Smooth muscle cell (in vitro differentiated cells): ENCODE measurements at regions not wholly inside any gene's neighbourhood (a gene's known extent, or its start where the extent isn't known, plus 50 kb on each side); places are given as distances from the start of the nearest gene placed in this dataset.
A peak's percentile ranks its signal among the peaks of the same experiment; 100 is the strongest.

Experiments
- DNase-seq: peaks from one replicate; lab custom pipeline; 2025; ENCODE audit not compliant: unreplicated experiment; lab: John Stamatoyannopoulos, UW
- H2AFZ ChIP-seq: fragments of 200-600 bp; sonication (generic); 2 replicates; pipeline ENCODE4 v1.6.0; 2016; ENCODE audit warnings: antibody characterized with exemption, low read depth, mild to moderate bottlenecking
- H3F3A ChIP-seq: fragments of 200-600 bp; sonication (generic); 2 replicates; pipeline ENCODE4 v1.6.0; 2017; ENCODE audit warnings: antibody characterized with exemption, low read depth
- H3K27ac ChIP-seq: fragments of 200-600 bp; sonication (generic); 2 replicates; pipeline ENCODE4 v1.5.1; 2016; ENCODE audit warnings: low read depth, mild to moderate bottlenecking
- H3K27me3 ChIP-seq: fragments of 200-600 bp; sonication (generic); 2 replicates; pipeline ENCODE4 v1.6.1; 2016; ENCODE audit warnings: low read depth, mild to moderate bottlenecking
- H3K36me3 ChIP-seq: fragments of 200-600 bp; sonication (generic); 2 replicates; pipeline ENCODE4 v1.5.1; 2016; ENCODE audit warnings: low read depth
- H3K4me1 ChIP-seq: fragments of 200-600 bp; sonication (generic); 2 replicates; pipeline ENCODE4 v1.5.1; 2016; ENCODE audit warnings: low read depth
- H3K4me2 ChIP-seq: fragments of 200-600 bp; sonication (generic); 2 replicates; pipeline ENCODE4 v1.6.0; 2016; ENCODE audit warnings: mild to moderate bottlenecking
- H3K4me3 ChIP-seq: fragments of 200-600 bp; sonication (generic); 2 replicates; pipeline ENCODE4 v1.5.1; 2016; ENCODE audit warnings: mild to moderate bottlenecking
- H3K79me2 ChIP-seq: fragments of 200-600 bp; sonication (generic); 2 replicates; pipeline ENCODE4 v1.6.0; 2016; ENCODE audit warnings: low read depth, mild to moderate bottlenecking
- H3K9ac ChIP-seq: fragments of 200-600 bp; sonication (generic); 2 replicates; pipeline ENCODE4 v1.6.0; 2016; ENCODE audit warnings: low read depth
- H3K9me3 ChIP-seq: fragments of 200-600 bp; sonication (generic); replicated peaks from 2 replicates; pipeline ENCODE4 v1.5.1; 2016; ENCODE audit warnings: low read depth
- H4K20me1 ChIP-seq: fragments of 200-600 bp; sonication (generic); 2 replicates; pipeline ENCODE4 v1.6.0; 2016; ENCODE audit warnings: low read depth
- CTCF ChIP-seq: fragments of 200-600 bp; sonication (generic); IDR thresholded peaks from 2 replicates; pipeline ENCODE4 v1.5.1; 2017; ENCODE audit warnings: borderline replicate concordance, mild to moderate bottlenecking, antibody characterized with exemption; ENCODE audit not compliant: insufficient read depth, poor library complexity, severe bottlenecking
- WGBS: methylation state at CpG from one replicate; pipeline ENCODE4 v1.1.7; 2016; ENCODE audit warnings: low lambda C conversion rate; 5-methylcytosine and 5-hydroxymethylcytosine counted together

- Histone ChIP-seq H3K4me3 (no peak overlapping the region), H3K27ac (no peak overlapping the region), H3K27me3 (no peaks in the 10 kb centered on the region), H3K79me2 (no peaks in the 10 kb centered on the region), H3F3A (no peaks in the 10 kb centered on the region), H3K4me1 (no peaks in the 10 kb centered on the region), H3K9me3 (no peaks in the 10 kb centered on the region), H3K4me2 (no peak overlapping the region), H3K9ac (no peak overlapping the region), H4K20me1 (no peaks in the 10 kb centered on the region), H3K36me3 (no peaks in the 10 kb centered on the region), H2AFZ (no peak overlapping the region)
- 54% methylated on average over 2 of the region's 2 CpGs for WGBS
- no peak for DNase-seq
- no peak for TF ChIP-seq CTCF
These were observed 199.9 kb downstream of the ARHGAP12 start for GRCh38 chr10:31728698-31729224.

- Histone ChIP-seq H3K4me1 (no peaks in the 10 kb centered on the region), H3K27ac (no peak overlapping the region), H3K36me3 (no peaks in the 10 kb centered on the region), H3F3A (no peaks in the 10 kb centered on the region), H3K79me2 (no peaks in the 10 kb centered on the region), H3K9me3 (no peaks in the 10 kb centered on the region), H3K4me2 (no peak overlapping the region), H2AFZ (no peak overlapping the region), H4K20me1 (no peaks in the 10 kb centered on the region), H3K27me3 (no peaks in the 10 kb centered on the region), H3K9ac (no peak overlapping the region), H3K4me3 (no peak overlapping the region)
- no peak for TF ChIP-seq CTCF
- 96% methylated on average over 7 of the region's 7 CpGs for WGBS
- DNase-seq = no peak
These were observed 203.2 kb downstream of the ARHGAP12 start for GRCh38 chr10:31725436-31725835.

- Histone ChIP-seq H3F3A (no peaks in the 10 kb centered on the region), H3K4me3 (no peak overlapping the region), H2AFZ (no peak overlapping the region), H4K20me1 (no peaks in the 10 kb centered on the region), H3K4me2 (no peak overlapping the region), H3K27ac (no peak overlapping the region), H3K9ac (no peak overlapping the region), H3K9me3 (no peaks in the 10 kb centered on the region), H3K79me2 (no peaks in the 10 kb centered on the region), H3K36me3 (no peaks in the 10 kb centered on the region), H3K4me1 (no peaks in the 10 kb centered on the region), H3K27me3 (no peaks in the 10 kb centered on the region)
- DNase-seq = no peak
- WGBS = 96% methylated on average over 5 of the region's 5 CpGs
- no peak for TF ChIP-seq CTCF
These were observed 204.3 kb downstream of the ARHGAP12 start for GRCh38 chr10:31724296-31724695.

GRCh38 chr10:31723106-31723750 is 205.4 kb downstream of the ARHGAP12 start:
- Histone ChIP-seq H3K36me3 (no peaks in the 10 kb centered on the region), H3K27ac (peak overlapping the region; percentile 5), H3F3A (no peaks in the 10 kb centered on the region), H3K4me1 (no peaks in the 10 kb centered on the region), H3K27me3 (no peaks in the 10 kb centered on the region), H3K4me2 (peak overlapping the region; percentile 54), H3K4me3 (no peak overlapping the region), H2AFZ (peak overlapping the region; percentile 75), H3K79me2 (no peaks in the 10 kb centered on the region), H3K9me3 (no peaks in the 10 kb centered on the region), H3K9ac (no peak overlapping the region), H4K20me1 (no peaks in the 10 kb centered on the region)
- WGBS = 39% methylated on average over 5 of the region's 5 CpGs
- no peak for DNase-seq
- no peak for TF ChIP-seq CTCF
